Left ventricle myocardium inferior (tissue), 1 donor: ENCODE measurements at regions not wholly inside any gene's neighbourhood (a gene's known extent, or its start where the extent isn't known, plus 50 kb on each side); places are given as distances from the start of the nearest gene placed in this dataset.
A peak's percentile ranks its signal among the peaks of the same experiment; 100 is the strongest.

Experiments used
- DNase-seq: peaks from one replicate; pipeline ENCODE4 v3.0.0-alpha.2; 2020
- H3K27ac ChIP-seq: fragments of 200-600 bp; replicated peaks from 2 replicates; pipeline ENCODE4 v1.8.0; 2021
- H3K27me3 ChIP-seq: fragments of 200-600 bp; 2 replicates; pipeline ENCODE4 v1.8.0; 2021; ENCODE audit warnings: low read depth
- H3K36me3 ChIP-seq: fragments of 200-600 bp; 2 replicates; pipeline ENCODE4 v1.8.0; 2021
- H3K4me1 ChIP-seq: fragments of 200-600 bp; 2 replicates; pipeline ENCODE4 v1.8.0; 2021
- H3K4me3 ChIP-seq: fragments of 200-600 bp; 2 replicates; pipeline ENCODE4 v1.8.0; 2021; ENCODE audit warnings: mild to moderate bottlenecking, moderate library complexity
- H3K9me3 ChIP-seq: fragments of 200-600 bp; replicated peaks from 2 replicates; pipeline ENCODE4 v1.8.0; 2021
- CTCF ChIP-seq: fragments of 200-600 bp; IDR thresholded peaks from 2 replicates; pipeline ENCODE4 v1.8.0; 2021; ENCODE audit warnings: antibody characterized with exemption, mild to moderate bottlenecking, borderline replicate concordance
- intact Hi-C: fragments of 100-400 bp; cut with micrococcal nuclease; formaldehyde crosslinking; loops from one replicate; pipeline ENCODE4 v1.11.0; 2022
- donor health status: DM: no; HTN: yes; CAD: no; lungs with severe emphysema.

DNA sequence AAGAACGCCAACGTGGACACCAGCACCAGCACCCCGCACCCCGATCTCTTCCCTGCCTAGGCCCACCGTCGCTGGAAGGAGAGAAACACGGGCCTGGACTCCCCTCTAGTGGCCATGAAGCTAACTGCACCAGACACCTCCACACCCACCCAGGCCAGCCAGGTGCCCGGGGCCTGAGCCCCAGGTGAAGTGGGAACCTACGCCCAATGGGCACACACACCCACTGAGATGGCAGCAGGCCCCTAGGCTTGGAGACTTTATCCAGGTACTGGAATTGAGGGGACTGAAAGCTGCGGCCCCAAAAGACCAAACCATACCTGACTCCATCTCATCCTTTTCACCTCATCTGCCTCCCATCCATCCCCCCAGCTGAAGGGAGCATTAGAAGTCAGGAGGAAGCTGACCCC is 81.0 kb downstream of the BUD13 start:
- intact Hi-C loops, result no loop called here
- no peaks in the 10 kb centered on the region for H3K9me3 ChIP-seq
- no peak overlapping the region for H3K27ac ChIP-seq
- H3K4me1 ChIP-seq, result no peaks in the 10 kb centered on the region
- peaks cover 58% of the 10 kb centered on the region for H3K27me3 ChIP-seq
- DNase-seq, result no peak
- H3K36me3 ChIP-seq, result no peaks in the 10 kb centered on the region
- peak; percentile 82 for TF ChIP-seq CTCF
- no peak overlapping the region for H3K4me3 ChIP-seq

GRCh38 chr11:116690611-116691010 is 82.2 kb downstream of the BUD13 start:
- TF ChIP-seq CTCF, result no peak
- Histone ChIP-seq H3K9me3 (no peaks in the 10 kb centered on the region), H3K4me3 (no peak overlapping the region), H3K4me1 (no peaks in the 10 kb centered on the region), H3K27ac (no peak overlapping the region), H3K36me3 (no peaks in the 10 kb centered on the region), H3K27me3 (peaks cover 59% of the 10 kb centered on the region)
- intact Hi-C loops, result no loop called here
- DNase-seq, result no peak

DNA sequence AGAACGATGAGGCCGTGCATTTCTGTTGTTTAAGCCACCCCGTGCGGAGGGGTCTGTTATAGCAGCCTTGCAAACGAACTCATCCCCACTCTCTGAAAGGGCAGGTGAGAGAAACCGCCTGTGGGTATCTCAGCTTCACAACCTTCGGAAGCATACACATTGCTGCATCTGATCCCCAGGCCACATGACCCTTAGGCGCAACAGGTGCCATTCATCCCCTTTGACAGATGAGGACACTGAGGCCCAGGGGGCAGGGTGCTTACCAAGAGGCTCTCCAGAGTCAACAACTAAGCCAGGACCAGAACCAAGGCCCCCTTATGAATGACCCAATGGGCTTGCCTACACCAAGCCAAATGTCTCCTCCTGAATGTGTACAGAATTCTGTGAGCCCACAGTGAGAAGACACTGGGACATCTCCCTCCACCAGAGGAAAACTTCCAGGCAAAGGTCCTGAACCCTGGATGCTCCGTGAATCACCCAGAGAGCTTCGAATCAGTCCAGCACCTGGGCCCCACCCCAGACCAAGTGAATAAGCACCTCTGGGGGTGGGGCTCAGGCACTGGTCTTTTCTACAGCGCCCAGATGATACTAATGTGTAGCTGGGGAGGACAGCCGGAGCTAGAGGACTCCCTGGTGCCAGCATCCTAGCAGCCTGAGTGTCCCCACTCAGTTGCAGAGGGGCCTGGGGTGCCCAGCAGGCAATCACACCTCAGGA is 83.2 kb downstream of the BUD13 start:
- no peak for DNase-seq
- no peak overlapping the region for H3K4me3 ChIP-seq
- H3K4me1 ChIP-seq, result no peaks in the 10 kb centered on the region
- intact Hi-C loops, result no loop called here
- TF ChIP-seq CTCF, result no peak
- H3K27ac ChIP-seq, result no peak overlapping the region
- H3K36me3 ChIP-seq, result no peaks in the 10 kb centered on the region
- H3K9me3 ChIP-seq, result no peaks in the 10 kb centered on the region
- peaks cover 50% of the 10 kb centered on the region for H3K27me3 ChIP-seq

GRCh38 chr11:116688202-116688540 is 84.6 kb downstream of the BUD13 start:
- H3K4me1 ChIP-seq, result no peaks in the 10 kb centered on the region
- peaks cover 44% of the 10 kb centered on the region for H3K27me3 ChIP-seq
- peaks cover 12% of the 10 kb centered on the region for H3K9me3 ChIP-seq
- no peak overlapping the region for H3K4me3 ChIP-seq
- no peaks in the 10 kb centered on the region for H3K36me3 ChIP-seq
- no peak overlapping the region for H3K27ac ChIP-seq
- intact Hi-C loops, result no loop called here
- DNase-seq, result no peak
- no peak for TF ChIP-seq CTCF

DNA sequence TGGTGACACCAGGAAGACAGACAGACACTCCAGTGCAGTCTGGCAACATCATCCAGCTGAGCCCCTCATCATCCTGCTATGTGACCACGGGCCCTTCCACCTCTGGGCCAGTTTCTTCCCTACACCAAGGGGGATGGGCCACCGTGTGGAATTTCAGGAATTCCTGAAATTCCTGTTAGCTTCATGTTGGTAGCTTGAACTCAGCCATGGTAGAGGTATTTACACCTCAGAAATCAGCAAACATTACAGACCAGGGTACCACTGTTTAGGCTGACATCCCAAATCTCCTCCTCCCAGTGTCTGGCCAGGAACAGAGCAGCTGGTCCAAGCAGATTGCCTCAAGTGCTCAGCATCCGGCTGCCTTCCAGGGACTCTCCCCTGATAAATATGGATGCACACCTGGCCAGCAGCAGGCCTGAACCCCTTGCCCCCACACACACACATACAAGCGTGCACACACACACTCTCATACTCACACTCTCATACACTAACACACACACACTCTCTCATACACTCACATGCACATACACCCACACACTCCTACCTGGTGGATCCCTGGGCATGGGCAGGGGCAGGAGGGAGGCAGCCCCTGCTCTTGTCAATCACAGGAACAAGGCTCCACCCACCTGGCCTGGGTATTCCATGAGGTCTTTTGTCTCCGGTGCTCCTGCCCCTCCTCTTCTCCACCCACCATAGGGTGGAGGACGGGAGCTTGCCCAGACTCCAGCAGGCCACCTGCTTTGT is 85.2 kb downstream of the BUD13 start:
- intact Hi-C loops, result no loop called here
- no peak overlapping the region for H3K4me3 ChIP-seq
- H3K9me3 ChIP-seq, result peaks cover 16% of the 10 kb centered on the region
- no peaks in the 10 kb centered on the region for H3K36me3 ChIP-seq
- peaks cover 44% of the 10 kb centered on the region for H3K27me3 ChIP-seq
- no peaks in the 10 kb centered on the region for H3K4me1 ChIP-seq
- no peak for TF ChIP-seq CTCF
- no peak for DNase-seq
- no peak overlapping the region for H3K27ac ChIP-seq
